HG02763 (cell line): ENCODE measurements at regions not wholly inside any gene's neighbourhood (a gene's known extent, or its start where the extent isn't known, plus 50 kb on each side); places are given as distances from the start of the nearest gene placed in this dataset.

Source experiments
- ATAC-seq: cut with Tn5 transposase; IDR thresholded peaks from one replicate; pipeline ENCODE4 v1.9.1; 2021; ENCODE audit warnings: mild to moderate bottlenecking, moderate library complexity; ENCODE audit not compliant: unreplicated experiment

DNA sequence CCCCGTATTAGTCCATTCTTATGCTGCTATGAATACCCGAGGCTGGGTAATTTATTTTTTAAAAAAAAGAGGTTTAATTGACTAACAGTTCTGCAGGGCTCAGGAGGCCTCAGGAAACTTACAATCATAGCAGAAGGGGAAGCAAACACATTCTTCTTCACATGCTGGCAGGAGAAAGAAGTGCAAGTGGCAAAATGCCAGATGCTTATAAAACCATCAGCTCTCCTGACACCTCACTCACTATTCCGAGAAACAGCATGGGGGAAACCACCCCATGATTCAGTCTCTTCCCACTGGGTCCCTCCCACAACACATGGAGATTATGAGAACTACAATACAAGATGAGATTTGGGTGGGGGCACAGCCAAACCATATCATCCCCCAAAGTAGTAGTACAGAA, 2148.5 kb upstream of the PIK3C3 start:
- no peak for ATAC-seq

- no peak for ATAC-seq
These were observed 2149.8 kb upstream of the PIK3C3 start for GRCh38 chr18:39805218-39805617.

- ATAC-seq: no peak
These were observed 2152.3 kb upstream of the PIK3C3 start for GRCh38 chr18:39802648-39803229.

GRCh38 chr18:39801848-39802247, 2153.2 kb upstream of the PIK3C3 start:
- no peak for ATAC-seq

GRCh38 chr18:39801010-39801409, 2154.0 kb upstream of the PIK3C3 start:
- no peak for ATAC-seq

- ATAC-seq: no peak
These were observed 2156.0 kb upstream of the PIK3C3 start for GRCh38 chr18:39799006-39799405.

DNA sequence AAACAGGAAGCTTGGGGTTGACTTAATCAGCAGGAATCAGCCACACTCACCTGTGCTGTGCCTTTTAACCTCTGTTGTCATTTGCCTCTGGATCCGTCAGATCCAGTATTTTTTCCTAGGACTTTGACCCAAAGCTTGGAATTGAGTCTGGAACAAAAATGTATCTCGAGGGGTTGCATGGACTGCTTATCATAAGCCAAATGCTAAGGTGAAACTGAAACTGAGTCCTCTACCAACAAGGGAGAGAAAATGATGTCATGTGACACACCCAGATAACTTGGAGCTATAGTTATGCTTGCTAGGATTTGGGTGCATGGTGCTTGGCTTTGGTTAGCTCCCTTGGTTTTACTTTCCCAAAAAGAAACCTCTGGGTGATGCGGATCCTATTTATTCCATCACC, 2158.6 kb upstream of the PIK3C3 start:
- no peak for ATAC-seq

- ATAC-seq: no peak
These were observed 2159.7 kb upstream of the PIK3C3 start for GRCh38 chr18:39795350-39795749.

GRCh38 chr18:39793609-39794008, 2161.4 kb upstream of the PIK3C3 start:
- no peak for ATAC-seq

- ATAC-seq: no peak
These were observed 2166.7 kb upstream of the PIK3C3 start for GRCh38 chr18:39788383-39788782.

- ATAC-seq: no peak
These were observed 2168.6 kb upstream of the PIK3C3 start for GRCh38 chr18:39786477-39786876.

DNA sequence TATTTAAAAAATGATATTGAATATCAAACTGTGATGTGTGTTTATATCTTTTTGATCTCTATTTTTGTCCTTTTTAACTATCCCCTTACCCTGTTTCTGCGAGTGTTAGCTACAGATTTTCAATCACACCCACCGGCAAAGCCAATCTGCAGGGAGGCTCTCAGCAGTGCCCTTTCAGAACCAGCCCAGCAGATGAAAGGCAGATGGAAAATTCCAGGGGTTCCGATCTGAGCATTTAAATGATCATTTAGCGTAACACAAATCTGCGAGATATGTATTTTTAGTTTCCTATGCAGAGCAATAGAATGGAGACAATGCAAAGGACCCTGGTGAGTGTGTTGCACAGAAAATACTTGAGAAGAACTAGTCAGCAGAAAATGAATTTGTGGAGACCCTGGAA, 2170.5 kb upstream of the PIK3C3 start:
- no peak for ATAC-seq

GRCh38 chr18:39781565-39781964, 2173.5 kb upstream of the PIK3C3 start:
- ATAC-seq: no peak

DNA sequence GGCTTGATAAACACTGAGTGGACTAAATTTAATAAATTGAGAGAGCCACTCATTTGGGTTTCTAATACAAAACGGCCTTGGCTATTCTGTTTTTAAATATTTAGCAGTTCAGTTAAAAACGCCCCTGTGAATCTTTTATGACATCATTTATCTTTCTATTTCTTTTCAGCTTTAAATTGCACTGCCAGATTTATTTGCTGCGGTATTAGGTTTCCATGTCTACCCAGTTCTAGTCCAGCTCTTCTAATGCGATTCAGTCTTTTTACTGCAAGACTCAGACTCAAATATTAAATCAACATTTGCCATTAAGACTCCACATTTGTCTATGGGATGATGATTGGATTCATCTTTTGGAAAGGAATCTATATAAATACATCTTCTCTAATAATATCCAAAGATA, 2174.3 kb upstream of the PIK3C3 start:
- ATAC-seq: no peak

- no peak for ATAC-seq
These were observed 2175.1 kb upstream of the PIK3C3 start for GRCh38 chr18:39779926-39780325.

GRCh38 chr18:39776766-39777165, 2178.3 kb upstream of the PIK3C3 start:
- no peak for ATAC-seq

DNA sequence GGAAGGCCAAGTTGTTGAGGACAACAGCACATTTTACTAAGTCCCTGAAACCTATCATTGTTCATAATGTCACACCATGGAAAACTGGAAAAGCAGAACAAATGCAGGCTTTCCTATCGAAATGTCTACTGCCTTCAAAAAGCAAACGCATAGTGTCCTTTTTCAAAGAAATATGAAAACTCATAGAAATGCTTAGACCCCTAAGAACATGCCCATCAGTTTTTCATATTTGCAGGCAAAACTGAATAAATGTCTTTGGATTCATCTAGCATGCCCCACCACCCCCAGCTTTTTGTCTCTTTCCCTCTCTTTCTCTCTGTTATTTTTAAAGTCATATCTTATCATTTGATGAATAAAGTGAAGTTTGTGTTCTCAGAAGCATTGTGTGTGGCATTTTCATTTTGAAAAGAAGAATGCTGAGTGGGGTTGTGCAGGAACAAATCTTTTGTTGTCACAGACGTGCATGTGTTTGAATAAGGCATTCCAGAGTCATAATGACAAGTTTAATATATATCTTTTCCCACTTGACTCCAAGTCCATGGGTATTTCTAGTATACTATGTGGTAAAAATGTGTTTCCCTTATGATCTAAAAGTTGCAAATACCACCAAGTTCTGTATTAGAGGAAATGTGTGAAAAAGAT, 2180.0 kb upstream of the PIK3C3 start:
- no peak for ATAC-seq

GRCh38 chr18:39773646-39774045, 2181.4 kb upstream of the PIK3C3 start:
- no peak for ATAC-seq

GRCh38 chr18:39772155-39772919, 2182.7 kb upstream of the PIK3C3 start:
- ATAC-seq: no peak

DNA sequence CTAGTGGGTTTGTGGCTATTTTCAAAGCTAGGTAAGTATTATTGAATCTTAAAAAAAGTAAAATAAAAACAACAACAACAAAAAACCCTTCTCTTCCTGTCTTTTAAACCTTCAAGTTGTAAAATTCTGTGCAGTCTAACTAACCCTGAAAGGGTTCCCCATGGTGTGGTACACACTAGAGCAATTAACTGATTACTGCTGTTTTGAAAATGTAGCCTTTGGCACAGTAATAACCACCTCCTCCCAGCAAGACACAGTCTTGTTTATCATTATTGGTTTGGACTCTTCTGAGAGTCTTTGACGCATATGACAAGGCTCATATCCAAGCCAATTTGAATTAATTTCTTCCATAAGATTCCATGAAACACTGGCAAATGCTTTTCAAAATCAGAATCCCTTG, 2184.6 kb upstream of the PIK3C3 start:
- ATAC-seq: no peak

GRCh38 chr18:39764873-39765272, 2190.2 kb upstream of the PIK3C3 start:
- ATAC-seq: no peak

GRCh38 chr18:39761273-39761672, 2193.8 kb upstream of the PIK3C3 start:
- no peak for ATAC-seq
